RWPE1 (cell line): ENCODE measurements at regions not wholly inside any gene's neighbourhood (a gene's known extent, or its start where the extent isn't known, plus 50 kb on each side); places are given as distances from the start of the nearest gene placed in this dataset.

Experiments
- CTCF ChIA-PET: fragments of 350-600 bp; sonication (Branson Sonifier 250); formaldehyde crosslinking; extraction: SDS; loops from one replicate; lab custom pipeline; 2021; lab: Yijun Ruan, JAX
- POLR2A ChIA-PET: fragments of 400-600 bp; formaldehyde crosslinking; extraction: SDS; loops from one replicate; lab custom pipeline; 2020; ENCODE audit warnings: antibody characterized with exemption; ENCODE audit not compliant: low non-redundant PET; lab: Yijun Ruan, JAX
- DNase-seq: peaks from one replicate; pipeline ENCODE4 v3.0.0; 2012; ENCODE audit warnings: low spot score
- H3K27ac ChIP-seq: fragments of 450-650 bp; 2 replicates; pipeline ENCODE4 v1.5.1; 2017
- CTCF ChIP-seq: fragments of 450-650 bp; conservative IDR thresholded peaks from 2 replicates; pipeline ENCODE4 v1.5.1; 2017; ENCODE audit warnings: low read depth, mild to moderate bottlenecking

- ChIA-PET POLR2A (no interaction called here), CTCF (interaction anchor here (0.6 kb wide), 1 partner anchor 286 kb away, joined by 3 read pairs; no protein-coding TSS in a partner anchor)
- DNase-seq: no peak
- no peak overlapping the region for H3K27ac ChIP-seq
- no peak for TF ChIP-seq CTCF
Measured at GRCh38 chr5:118565335-118565971, 422.9 kb downstream of the DTWD2 start.

GRCh38 chr5:118561971-118562370 lies 426.4 kb downstream of the DTWD2 start:
- H3K27ac ChIP-seq: no peak overlapping the region
- CTCF ChIA-PET: interaction anchor here (0.5 kb wide), 1 partner anchor 16 kb away, joined by 3 read pairs; no protein-coding TSS in a partner anchor
- POLR2A ChIA-PET: no interaction called here
- DNase-seq: no peak
- TF ChIP-seq CTCF: no peak

GRCh38 chr5:118561235-118561634 lies 427.1 kb downstream of the DTWD2 start:
- POLR2A ChIA-PET: no interaction called here
- DNase-seq: no peak
- no peak overlapping the region for H3K27ac ChIP-seq
- no peak for TF ChIP-seq CTCF
- CTCF ChIA-PET: no interaction called here

- DNase-seq: no peak
- no peak overlapping the region for H3K27ac ChIP-seq
- no peak for TF ChIP-seq CTCF
- ChIA-PET POLR2A (no interaction called here), CTCF (interaction anchor here (0.7 kb wide), 1 partner anchor 508 kb away, joined by 3 read pairs; no protein-coding TSS in a partner anchor)
Measured at GRCh38 chr5:118558871-118559270, 429.5 kb downstream of the DTWD2 start.

- TF ChIP-seq CTCF: no peak
- H3K27ac ChIP-seq: no peak overlapping the region
- DNase-seq: no peak
- ChIA-PET CTCF (interaction anchor here (0.7 kb wide), 1 partner anchor 14 kb away, joined by 3 read pairs; no protein-coding TSS in a partner anchor), POLR2A (no interaction called here)
Measured at GRCh38 chr5:118557251-118557661, 431.1 kb downstream of the DTWD2 start.

- no peak overlapping the region for H3K27ac ChIP-seq
- TF ChIP-seq CTCF: no peak
- DNase-seq: no peak
- POLR2A ChIA-PET: no interaction called here
- CTCF ChIA-PET: no interaction called here
Measured at GRCh38 chr5:118556792-118557191, 431.6 kb downstream of the DTWD2 start.
